Gastroesophageal sphincter (tissue), 4 donors: ENCODE measurements at regions not wholly inside any gene's neighbourhood (a gene's known extent, or its start where the extent isn't known, plus 50 kb on each side); places are given as distances from the start of the nearest gene placed in this dataset.

ENCODE experiments used
- ATAC-seq: fragments of 150-250 bp; one replicate; pipeline ENCODE4 v1.9.1; 2016; ENCODE audit warnings: mild to moderate bottlenecking, moderate library complexity
- H3K27ac ChIP-seq, 4 donors: fragments of 200-600 bp; sonication (generic) in 3 of 4; 1 replicate in 3 of 4; 2 replicates in 1 of 4; pipeline ENCODE4 v1.5.1; 2016 to 2019
- H3K27me3 ChIP-seq: fragments of 200-600 bp; sonication (generic); one replicate; pipeline ENCODE4 v1.5.1; 2019
- H3K36me3 ChIP-seq, 2 donors: fragments of 200-600 bp; sonication (generic); one replicate each; pipeline ENCODE4 v1.5.1; 2019; ENCODE audit warnings: control low read depth in 1 of 2
- H3K4me1 ChIP-seq, 3 donors: fragments of 200-600 bp; sonication (generic); 1 replicate in 2 of 3; 2 replicates in 1 of 3; pipeline ENCODE4 v1.5.1; 2016 to 2019; ENCODE audit warnings: control low read depth in 2 of 3
- H3K4me3 ChIP-seq, 2 donors: fragments of 200-600 bp; sonication (generic); one replicate each; pipeline ENCODE4 v1.5.1; 2019; ENCODE audit warnings: mild to moderate bottlenecking in 1 of 2, moderate library complexity in 1 of 2
- H3K9me3 ChIP-seq, 3 donors: fragments of 200-600 bp; sonication (generic); one replicate each; pipeline ENCODE4 v1.5.1; 2017 to 2019; ENCODE audit warnings: control low read depth in 2 of 3
- CTCF ChIP-seq, 4 experiments: fragments of 200-600 bp in 2 of 4; fragments of 450-650 bp in 2 of 4; sonication (generic) in 1 of 4; IDR thresholded peaks; one replicate each; pipeline ENCODE4 v1.5.1; 2017 to 2019; ENCODE audit warnings: antibody characterized with exemption in 4 of 4, mild to moderate bottlenecking in 2 of 4, moderate library complexity in 2 of 4
- EP300 ChIP-seq: sonication (generic); formaldehyde crosslinking; IDR thresholded peaks from one replicate; pipeline ENCODE4 v1.6.1; 2017; ENCODE audit warnings: antibody characterized with exemption, mild to moderate bottlenecking
- POLR2A ChIP-seq, 2 donors: fragments of 450-650 bp; IDR thresholded peaks; one replicate each; pipeline ENCODE4 v1.6.1; 2017; ENCODE audit warnings: antibody characterized with exemption in 2 of 2, mild to moderate bottlenecking in 2 of 2, moderate library complexity in 1 of 2
- POLR2AphosphoS5 ChIP-seq: sonication (generic); formaldehyde crosslinking; IDR thresholded peaks from one replicate; pipeline ENCODE4 v1.6.1; 2017; ENCODE audit warnings: antibody characterized with exemption
- WGBS, 2 donors: methylation state at CpG; one replicate each; pipeline ENCODE4 v1.1.5; 2018; ENCODE audit warnings: low coverage in 1 of 2; 5-methylcytosine and 5-hydroxymethylcytosine counted together

DNA sequence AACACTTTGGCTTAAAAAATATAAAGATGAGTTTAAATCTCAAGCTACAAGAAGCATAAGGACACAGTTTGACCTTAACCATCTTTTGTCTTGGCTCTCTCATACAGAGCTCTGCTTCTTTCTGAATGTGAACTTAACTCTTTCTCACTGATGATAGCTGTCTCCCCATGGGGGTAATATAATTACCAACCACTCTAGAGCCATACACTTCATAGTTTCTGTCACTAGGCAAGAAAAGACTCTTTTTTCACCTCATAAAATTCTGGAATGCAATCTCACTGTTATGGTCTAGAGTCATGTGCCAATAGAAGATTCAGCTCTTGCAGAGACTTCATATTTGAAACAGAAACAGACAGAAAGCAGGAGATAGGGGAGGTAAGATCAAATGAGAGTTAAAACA lies 481.7 kb upstream of the AGA start:
- TF ChIP-seq EP300 (no peak), CTCF (IDR thresholded peaks at IDR 0.05) (no peak), POLR2A (IDR thresholded peaks at IDR 0.05) (no peak), POLR2AphosphoS5 (no peak)
- Histone ChIP-seq H3K4me3 (no peak overlapping the region), H3K4me1 (no peaks in the 10 kb centered on the region), H3K9me3 (peaks cover 0 to 6% (median 0%) of the 10 kb centered on the region in 3 donors), H3K27ac (no peak overlapping the region), H3K36me3 (no peaks in the 10 kb centered on the region), H3K27me3 (no peaks in the 10 kb centered on the region)
- no peak for ATAC-seq

DNA sequence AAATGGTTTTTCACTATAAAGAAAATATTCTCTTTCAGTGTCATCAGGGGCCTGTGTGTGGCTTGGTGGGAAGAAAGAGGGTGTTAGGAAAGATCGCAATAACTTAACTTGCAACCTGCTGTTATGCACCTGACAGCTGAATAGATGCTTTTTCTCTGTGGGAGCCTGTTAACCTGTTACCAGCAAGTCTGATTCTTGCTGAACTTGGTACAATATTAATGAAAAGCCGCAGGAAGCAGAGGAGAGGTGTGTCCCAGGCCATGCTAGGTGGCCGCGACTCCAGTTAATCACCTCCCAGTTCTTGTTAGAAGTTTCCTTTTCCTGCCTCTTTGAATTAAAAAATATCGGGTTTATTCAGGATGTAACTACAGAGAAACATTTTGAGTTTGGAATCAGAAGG lies 494.8 kb upstream of the AGA start:
- WGBS, 2 donors, result 66 to 75% methylated on average over 3 to 5 of the region's 5 CpGs
- H3K36me3 ChIP-seq, result no peaks in the 10 kb centered on the region
- no peaks in the 10 kb centered on the region for H3K4me1 ChIP-seq
- H3K9me3 ChIP-seq, result no peaks in the 10 kb centered on the region
- H3K27ac ChIP-seq, result no peak overlapping the region
- H3K4me3 ChIP-seq, result no peak overlapping the region
- H3K27me3 ChIP-seq, result no peaks in the 10 kb centered on the region
- ATAC-seq, result no peak
- no peak for TF ChIP-seq POLR2A (IDR thresholded peaks at IDR 0.05)
- TF ChIP-seq EP300, result no peak
- TF ChIP-seq POLR2AphosphoS5, result no peak
- no peak for TF ChIP-seq CTCF (IDR thresholded peaks at IDR 0.05)

- H3K27ac ChIP-seq, result no peak overlapping the region
- no peaks in the 10 kb centered on the region for H3K9me3 ChIP-seq
- no peaks in the 10 kb centered on the region for H3K4me1 ChIP-seq
- no peaks in the 10 kb centered on the region for H3K27me3 ChIP-seq
- ATAC-seq, result no peak
- TF ChIP-seq EP300 (no peak), POLR2AphosphoS5 (no peak), CTCF (IDR thresholded peaks at IDR 0.05) (no peak), POLR2A (IDR thresholded peaks at IDR 0.05) (no peak)
- H3K4me3 ChIP-seq, result no peak overlapping the region
- H3K36me3 ChIP-seq, result no peaks in the 10 kb centered on the region
- WGBS, 2 donors, result 72 to 75% methylated on average over 3 of the region's 3 CpGs
Observed at GRCh38 chr4:177938226-177938625, 496.0 kb upstream of the AGA start.

- no peaks in the 10 kb centered on the region for H3K36me3 ChIP-seq
- ATAC-seq, result no peak
- H3K27me3 ChIP-seq, result no peaks in the 10 kb centered on the region
- no peak for TF ChIP-seq EP300
- TF ChIP-seq POLR2A (IDR thresholded peaks at IDR 0.05), result no peak
- no peak for TF ChIP-seq CTCF (IDR thresholded peaks at IDR 0.05)
- no peak for TF ChIP-seq POLR2AphosphoS5
- no peak overlapping the region for H3K27ac ChIP-seq
- H3K4me1 ChIP-seq, result no peaks in the 10 kb centered on the region
- no peaks in the 10 kb centered on the region for H3K9me3 ChIP-seq
- no peak overlapping the region for H3K4me3 ChIP-seq
- 47 to 100% methylated on average over 1 to 2 of the region's 2 CpGs for WGBS, 2 donors
Observed at GRCh38 chr4:177945268-177945667, 503.0 kb upstream of the AGA start.

- Histone ChIP-seq H3K36me3 (no peaks in the 10 kb centered on the region), H3K9me3 (no peaks in the 10 kb centered on the region), H3K27ac (no peak overlapping the region), H3K4me3 (no peak overlapping the region), H3K4me1 (no peaks in the 10 kb centered on the region), H3K27me3 (no peaks in the 10 kb centered on the region)
- WGBS, 2 donors, result 83 to 88% methylated on average over 1 of the region's 1 CpG
- no peak for ATAC-seq
- TF ChIP-seq CTCF (IDR thresholded peaks at IDR 0.05) (no peak), EP300 (no peak), POLR2AphosphoS5 (no peak), POLR2A (IDR thresholded peaks at IDR 0.05) (no peak)
Observed at GRCh38 chr4:177947607-177948006, 505.4 kb upstream of the AGA start.
